GM06990 (cell line): ENCODE measurements at regions not wholly inside any gene's neighbourhood (a gene's known extent, or its start where the extent isn't known, plus 50 kb on each side); places are given as distances from the start of the nearest gene placed in this dataset.

Experiments
- DNase-seq: peaks from one replicate; pipeline ENCODE4 v3.0.0-alpha.2; 2011; ENCODE audit not compliant: insufficient read length; ENCODE audit errors: extremely low read depth
- H3K27me3 ChIP-seq: replicated peaks from 2 replicates; pipeline ENCODE4 v1.6.0; 2011; ENCODE audit warnings: low read length; ENCODE audit not compliant: control insufficient read depth, insufficient read depth
- H3K36me3 ChIP-seq: 2 replicates; pipeline ENCODE4 v1.5.1; 2011; ENCODE audit warnings: low read length; ENCODE audit not compliant: control insufficient read depth, insufficient read depth
- H3K4me3 ChIP-seq: replicated peaks from 2 replicates; pipeline ENCODE4 v1.5.1; 2011; ENCODE audit warnings: low read depth, mild to moderate bottlenecking, control low read depth, low read length
- CTCF ChIP-seq: IDR thresholded peaks from 2 replicates; pipeline ENCODE4 v1.5.1; 2011; ENCODE audit warnings: low read length, control low read depth, mild to moderate bottlenecking, inconsistent platforms; ENCODE audit not compliant: insufficient read depth, poor library complexity, severe bottlenecking

- TF ChIP-seq CTCF, result no peak
- H3K36me3 ChIP-seq, result no peaks in the 10 kb centered on the region
- no peaks in the 10 kb centered on the region for H3K27me3 ChIP-seq
These were observed 1100.7 kb upstream of the MIR17HG start for GRCh38 chr13:90246687-90247345.

GRCh38 chr13:90253806-90254205 lies 1093.7 kb upstream of the MIR17HG start:
- TF ChIP-seq CTCF, result no peak
- no peak for DNase-seq
- Histone ChIP-seq H3K27me3 (no peaks in the 10 kb centered on the region), H3K4me3 (no peak overlapping the region), H3K36me3 (no peaks in the 10 kb centered on the region)

More at GRCh38 chr13:90246687-90247345, 1100.7 kb upstream of the MIR17HG start:
- no peak overlapping the region for H3K4me3 ChIP-seq
- DNase-seq, result no peak

GRCh38 chr13:90254437-90254836 lies 1093.0 kb upstream of the MIR17HG start:
- Histone ChIP-seq H3K36me3 (no peaks in the 10 kb centered on the region), H3K27me3 (no peaks in the 10 kb centered on the region), H3K4me3 (no peak overlapping the region)
- TF ChIP-seq CTCF, result no peak
- no peak for DNase-seq

GRCh38 chr13:90256746-90257145 lies 1090.7 kb upstream of the MIR17HG start:
- TF ChIP-seq CTCF, result no peak
- Histone ChIP-seq H3K27me3 (no peaks in the 10 kb centered on the region), H3K36me3 (no peaks in the 10 kb centered on the region), H3K4me3 (no peak overlapping the region)
- DNase-seq, result no peak

- H3K27me3 ChIP-seq, result no peaks in the 10 kb centered on the region
- H3K36me3 ChIP-seq, result no peaks in the 10 kb centered on the region
- TF ChIP-seq CTCF, result no peak
- no peak for DNase-seq
- H3K4me3 ChIP-seq, result no peak overlapping the region
These were observed 1089.4 kb upstream of the MIR17HG start for GRCh38 chr13:90258129-90258528.

- no peaks in the 10 kb centered on the region for H3K36me3 ChIP-seq
- no peak for DNase-seq
- no peak for TF ChIP-seq CTCF
- no peak overlapping the region for H3K4me3 ChIP-seq
- H3K27me3 ChIP-seq, result no peaks in the 10 kb centered on the region
These were observed 1086.1 kb upstream of the MIR17HG start for GRCh38 chr13:90261343-90261742.
